SK-N-SH (cell line): ENCODE measurements at regions not wholly inside any gene's neighbourhood (a gene's known extent, or its start where the extent isn't known, plus 50 kb on each side); places are given as distances from the start of the nearest gene placed in this dataset.
"Not testable (repeated sequence)": the region's sequence is repeated elsewhere in the genome, so short reads cannot be mapped to it uniquely, and the experiment has no call there.

Source experiments
- CTCF ChIA-PET: fragments of 300-600, 350-600 bp; formaldehyde crosslinking; extraction: SDS; loops from one replicate; lab custom pipeline; 2021; lab: Yijun Ruan, JAX
- POLR2A ChIA-PET: fragments of 350-600 bp; sonication (Branson Sonifier 250); formaldehyde crosslinking; extraction: SDS; loops from one replicate; lab custom pipeline; 2020; ENCODE audit warnings: antibody characterized with exemption, inconsistent platforms; lab: Yijun Ruan, JAX
- DNase-seq: peaks from one replicate; pipeline ENCODE4 v3.0.0; 2012
- H2AFZ ChIP-seq: fragments of 200-600 bp; sonication (generic); 2 replicates; pipeline ENCODE4 v1.8.1; 2016; ENCODE audit warnings: antibody characterized with exemption, mild to moderate bottlenecking, low read depth
- H3F3A ChIP-seq: fragments of 200-600 bp; sonication (generic); replicated peaks from 2 replicates; pipeline ENCODE3; 2016; ENCODE audit warnings: antibody characterized with exemption, mild to moderate bottlenecking; ENCODE audit not compliant: insufficient read depth
- H3K27ac ChIP-seq, 2 experiments: fragments of 200-500 bp in 1 of 2; fragments of 200-600 bp in 1 of 2; sonication (Bioruptor generic) in 1 of 2; sonication (generic), shearing (Covaris generic) in 1 of 2; 2 replicates each; pipeline versions ENCODE4 v1.5.1 to v1.6.1; 2014 to 2016; ENCODE audit warnings: low read depth in 2 of 2, inconsistent platforms in 1 of 2, low read length in 1 of 2, mild to moderate bottlenecking in 1 of 2, mixed read lengths in 1 of 2
- H3K27me3 ChIP-seq: fragments of 200-600 bp; sonication (generic), shearing (Covaris generic); 2 replicates; pipeline ENCODE4 v1.6.1; 2016; ENCODE audit warnings: mixed run types; ENCODE audit not compliant: insufficient read depth
- H3K36me3 ChIP-seq, 2 experiments: fragments of 200-500 bp in 1 of 2; fragments of 200-600 bp in 1 of 2; sonication (Bioruptor generic) in 1 of 2; sonication (generic) in 1 of 2; replicated peaks in 1 of 2; 2 replicates each; pipeline versions ENCODE3 to v1.5.1; 2014 to 2016; ENCODE audit warnings: low read length in 1 of 2, mild to moderate bottlenecking in 1 of 2; ENCODE audit not compliant: insufficient read depth in 2 of 2, control insufficient read depth in 1 of 2
- H3K4me1 ChIP-seq, 2 experiments: fragments of 200-500 bp in 1 of 2; fragments of 200-600 bp in 1 of 2; sonication (Bioruptor generic) in 1 of 2; sonication (generic), shearing (Covaris generic) in 1 of 2; 2 replicates each; pipeline versions ENCODE4 v1.5.1 to v1.6.1; 2014 to 2016; ENCODE audit warnings: low read depth in 1 of 2, low read length in 1 of 2, mixed run types in 1 of 2; ENCODE audit not compliant: insufficient read depth in 2 of 2, control insufficient read depth in 1 of 2
- H3K4me2 ChIP-seq: fragments of 200-600 bp; sonication (generic), shearing (Covaris generic); 2 replicates; pipeline ENCODE4 v1.6.1; 2017; ENCODE audit warnings: mixed run types
- H3K4me3 ChIP-seq, 2 experiments: fragments of 200-500 bp in 1 of 2; fragments of 200-600 bp in 1 of 2; sonication (Bioruptor generic) in 1 of 2; sonication (generic), shearing (Covaris generic) in 1 of 2; 2 replicates each; pipeline versions ENCODE4 v1.5.1 to v1.8.1; 2014 to 2016; ENCODE audit warnings: low read depth in 2 of 2, inconsistent platforms in 1 of 2, low read length in 1 of 2, mild to moderate bottlenecking in 1 of 2, mixed read lengths in 1 of 2, moderate library complexity in 1 of 2
- H3K79me2 ChIP-seq: fragments of 200-600 bp; sonication (generic); 2 replicates; pipeline ENCODE4 v1.8.1; 2017; ENCODE audit warnings: mild to moderate bottlenecking; ENCODE audit not compliant: insufficient read depth
- H3K9ac ChIP-seq: fragments of 200-600 bp; sonication (generic); 2 replicates; pipeline ENCODE4 v1.6.1; 2017; ENCODE audit warnings: mixed run types
- H3K9me2 ChIP-seq: fragments of 200-600 bp; sonication (generic); 2 replicates; pipeline ENCODE4 v1.6.1; 2017; ENCODE audit warnings: mixed run types
- H3K9me3 ChIP-seq: fragments of 200-600 bp; sonication (generic); 2 replicates; pipeline ENCODE4 v1.6.1; 2017; ENCODE audit warnings: mixed run types, mild to moderate bottlenecking, moderate library complexity
- H4K20me1 ChIP-seq: fragments of 200-600 bp; sonication (generic); 2 replicates; pipeline ENCODE4 v1.6.1; 2017; ENCODE audit warnings: mild to moderate bottlenecking, mixed run types; ENCODE audit not compliant: insufficient read depth
- GABPA ChIP-seq: IDR thresholded peaks from 2 replicates; pipeline ENCODE4 v1.4.0; 2012; ENCODE audit warnings: low read depth, mild to moderate bottlenecking
- MAX ChIP-seq: IDR thresholded peaks from 2 replicates; pipeline ENCODE4 v1.4.0; 2012; ENCODE audit warnings: low read depth
- MXI1 ChIP-seq: IDR thresholded peaks from 2 replicates; pipeline ENCODE4 v1.6.1; 2012; ENCODE audit warnings: mild to moderate bottlenecking, low read depth, low read length, improper control_type of control experiment
- NFIC ChIP-seq: IDR thresholded peaks from 2 replicates; pipeline ENCODE4 v1.4.0; 2012; ENCODE audit warnings: borderline replicate concordance
- PBX3 ChIP-seq: IDR thresholded peaks from 2 replicates; pipeline ENCODE4; 2012
- RCOR1 ChIP-seq: fragments of 150-350 bp; IDR thresholded peaks from 2 replicates; pipeline ENCODE4 v1.6.1; 2017; ENCODE audit warnings: antibody characterized with exemption, low read length
- RFX5 ChIP-seq: IDR thresholded peaks from 2 replicates; pipeline ENCODE4 v1.6.1; 2012; ENCODE audit warnings: mild to moderate bottlenecking, improper control_type of control experiment, low read length
- RXRA ChIP-seq: IDR thresholded peaks from 2 replicates; pipeline ENCODE4 v1.4.0; 2012; ENCODE audit warnings: low read depth, mild to moderate bottlenecking, borderline replicate concordance
- SIN3A ChIP-seq: IDR thresholded peaks from 2 replicates; pipeline ENCODE4 v1.6.1; 2012; ENCODE audit warnings: low read depth, mild to moderate bottlenecking, low read length, moderate library complexity, borderline replicate concordance
- SMC3 ChIP-seq: IDR thresholded peaks from 2 replicates; pipeline ENCODE4 v1.6.1; 2012; ENCODE audit warnings: low read depth, low read length, improper control_type of control experiment
- TEAD4 ChIP-seq: IDR thresholded peaks from 2 replicates; pipeline ENCODE4 v1.4.0; 2012; ENCODE audit warnings: mild to moderate bottlenecking, borderline replicate concordance; ENCODE audit not compliant: insufficient read depth
- YY1 ChIP-seq: IDR thresholded peaks from 2 replicates; pipeline ENCODE4 v1.4.0; 2012; ENCODE audit warnings: low read depth, mild to moderate bottlenecking
- WGBS: methylation state at CpG from one replicate; pipeline ENCODE4 v1.1.6; 2017; ENCODE audit warnings: low lambda C conversion rate; 5-methylcytosine and 5-hydroxymethylcytosine counted together
- TF ChIP-seq, protein P1 (sequence below): fragments of 150-350 bp; IDR thresholded peaks from 2 replicates; pipeline ENCODE4 v1.6.1; 2016; ENCODE audit warnings: mild to moderate bottlenecking, low read depth, low read length

GRCh38 chr11:37861671-37862070, 1263.6 kb upstream of the RAG2 start:
- CTCF ChIA-PET: no interaction called here
- H3K79me2 ChIP-seq: no peaks in the 10 kb centered on the region
- POLR2A ChIA-PET: no interaction called here
- no peak overlapping the region for H3K27ac ChIP-seq
- no peak overlapping the region for H3K4me3 ChIP-seq
- TF ChIP-seq RCOR1: no peak
- TF ChIP-seq MXI1: no peak
- TF ChIP-seq TEAD4: no peak
- no peak for TF ChIP-seq GABPA
- TF ChIP-seq SMC3: no peak
- TF ChIP-seq YY1: no peak
- no peak for TF ChIP-seq SIN3A
- no peak for TF ChIP-seq RXRA
- no peak for TF ChIP-seq NFIC
- no peak for TF ChIP-seq PBX3
- TF ChIP-seq, protein P1, sequence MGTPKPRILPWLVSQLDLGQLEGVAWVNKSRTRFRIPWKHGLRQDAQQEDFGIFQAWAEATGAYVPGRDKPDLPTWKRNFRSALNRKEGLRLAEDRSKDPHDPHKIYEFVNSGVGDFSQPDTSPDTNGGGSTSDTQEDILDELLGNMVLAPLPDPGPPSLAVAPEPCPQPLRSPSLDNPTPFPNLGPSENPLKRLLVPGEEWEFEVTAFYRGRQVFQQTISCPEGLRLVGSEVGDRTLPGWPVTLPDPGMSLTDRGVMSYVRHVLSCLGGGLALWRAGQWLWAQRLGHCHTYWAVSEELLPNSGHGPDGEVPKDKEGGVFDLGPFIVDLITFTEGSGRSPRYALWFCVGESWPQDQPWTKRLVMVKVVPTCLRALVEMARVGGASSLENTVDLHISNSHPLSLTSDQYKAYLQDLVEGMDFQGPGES: no peak
- no peak for TF ChIP-seq MAX
- TF ChIP-seq RFX5: no peak
- no peaks in the 10 kb centered on the region for H4K20me1 ChIP-seq
- DNase-seq: no peak
- H2AFZ ChIP-seq: no peak overlapping the region
- no peaks in the 10 kb centered on the region for H3K9me3 ChIP-seq
- no peaks in the 10 kb centered on the region for H3K4me1 ChIP-seq
- 60% methylated on average over 1 of the region's 1 CpG for WGBS
- no peak overlapping the region for H3K4me2 ChIP-seq
- no peaks in the 10 kb centered on the region for H3K27me3 ChIP-seq
- no peaks in the 10 kb centered on the region for H3K9me2 ChIP-seq
- H3F3A ChIP-seq: no peaks in the 10 kb centered on the region
- no peaks in the 10 kb centered on the region for H3K36me3 ChIP-seq
- no peak overlapping the region for H3K9ac ChIP-seq

DNA sequence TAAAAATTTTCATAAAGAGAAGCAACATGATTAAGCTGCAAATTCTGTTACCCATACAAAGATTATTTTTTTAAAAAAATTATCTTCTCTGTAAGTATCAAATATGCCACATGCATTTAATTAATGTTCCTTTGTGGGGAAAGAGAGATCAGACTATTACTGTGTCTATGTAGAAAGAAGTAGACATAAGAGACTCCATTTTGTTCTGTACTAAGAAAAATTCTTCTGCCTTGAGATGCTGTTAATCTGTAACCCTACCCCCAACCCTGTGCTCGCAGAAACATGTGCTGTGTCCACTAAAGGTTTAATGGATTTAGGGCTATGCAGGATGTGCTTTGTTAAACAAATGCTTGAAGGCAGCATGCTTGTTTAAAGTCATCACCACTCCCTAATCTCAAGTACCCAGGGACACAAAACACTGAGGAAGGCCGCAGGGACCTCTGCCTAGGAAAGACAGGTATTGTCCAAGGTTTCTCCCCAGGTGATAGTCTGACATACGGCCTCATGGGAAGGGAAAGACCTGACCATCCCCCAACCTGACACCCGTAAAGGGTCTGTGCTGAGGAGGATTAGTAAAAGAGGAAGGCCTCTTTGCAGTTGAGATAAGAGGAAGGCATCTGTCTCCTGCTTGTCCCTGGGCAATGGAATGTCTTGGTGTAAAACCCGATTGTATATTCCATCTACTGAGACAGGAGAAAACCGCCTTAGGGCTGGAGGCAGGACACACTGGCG, 1260.9 kb upstream of the RAG2 start:
- H3K4me2 ChIP-seq, H3K27ac ChIP-seq, H3K79me2 ChIP-seq, H2AFZ ChIP-seq, H4K20me1 ChIP-seq, H3K4me1 ChIP-seq, H3K4me3 ChIP-seq, H3K9me2 ChIP-seq, H3K36me3 ChIP-seq, H3K9me3 ChIP-seq, DNase-seq, POLR2A ChIA-PET, H3K9ac ChIP-seq, H3F3A ChIP-seq, H3K27me3 ChIP-seq: not testable (repeated sequence)
- WGBS: 29% methylated on average over 5 of the region's 7 CpGs
- CTCF ChIA-PET: interaction anchor here (0.8 to 1.8 kb wide), 4 partner anchors 10 to 39 kb away, joined by 3 to 8 read pairs (median 4); no protein-coding TSS in a partner anchor
